ENCODE measurements at regions not wholly inside any gene's neighbourhood (a gene's known extent, or its start where the extent isn't known, plus 50 kb on each side); places are given as distances from the start of the nearest gene placed in this dataset.

DNA sequence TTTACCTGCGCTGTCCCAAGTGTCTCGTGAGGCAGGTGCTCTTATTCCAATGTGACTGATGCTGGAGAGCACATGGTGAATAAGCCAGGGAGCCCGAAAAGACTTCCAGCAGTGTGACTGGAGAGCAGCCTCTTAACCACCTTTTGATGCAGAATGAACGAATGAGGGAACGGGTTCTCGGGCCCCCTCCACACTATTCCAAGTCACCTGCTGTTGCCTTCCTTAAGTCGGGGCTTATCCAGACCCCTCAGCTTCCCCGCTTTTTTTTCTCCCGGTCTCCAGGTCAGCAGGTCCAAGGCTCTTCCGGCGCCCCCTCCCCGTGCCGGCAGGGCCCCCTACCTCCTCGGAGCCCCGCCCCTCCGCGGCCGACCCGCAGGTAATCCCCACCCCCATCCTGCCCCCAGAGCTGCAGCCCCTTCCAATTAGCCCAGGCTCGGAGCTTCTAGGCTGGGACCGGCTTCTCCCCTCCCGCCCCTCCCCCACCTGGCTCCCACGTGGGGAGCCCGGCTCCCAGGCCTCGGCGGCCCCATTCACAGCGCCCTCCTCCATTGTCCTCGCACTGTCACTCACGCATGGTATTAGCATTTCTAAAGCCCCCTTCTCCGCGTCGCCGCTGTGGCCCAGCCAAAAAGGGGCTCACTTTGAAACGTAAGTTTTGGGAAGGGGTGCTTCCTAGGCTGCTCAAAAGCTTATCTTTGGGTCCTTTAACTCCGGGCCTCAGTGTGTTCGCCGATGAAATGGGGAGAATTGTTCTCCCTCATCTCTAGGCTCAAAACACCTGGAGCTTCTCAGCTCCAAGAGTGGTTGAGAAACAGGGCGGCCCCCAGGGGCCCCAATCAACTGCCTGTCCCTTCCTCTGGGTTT, 56.2 kb upstream of the PJA1 start:
- no peak for DNase-seq

DNA sequence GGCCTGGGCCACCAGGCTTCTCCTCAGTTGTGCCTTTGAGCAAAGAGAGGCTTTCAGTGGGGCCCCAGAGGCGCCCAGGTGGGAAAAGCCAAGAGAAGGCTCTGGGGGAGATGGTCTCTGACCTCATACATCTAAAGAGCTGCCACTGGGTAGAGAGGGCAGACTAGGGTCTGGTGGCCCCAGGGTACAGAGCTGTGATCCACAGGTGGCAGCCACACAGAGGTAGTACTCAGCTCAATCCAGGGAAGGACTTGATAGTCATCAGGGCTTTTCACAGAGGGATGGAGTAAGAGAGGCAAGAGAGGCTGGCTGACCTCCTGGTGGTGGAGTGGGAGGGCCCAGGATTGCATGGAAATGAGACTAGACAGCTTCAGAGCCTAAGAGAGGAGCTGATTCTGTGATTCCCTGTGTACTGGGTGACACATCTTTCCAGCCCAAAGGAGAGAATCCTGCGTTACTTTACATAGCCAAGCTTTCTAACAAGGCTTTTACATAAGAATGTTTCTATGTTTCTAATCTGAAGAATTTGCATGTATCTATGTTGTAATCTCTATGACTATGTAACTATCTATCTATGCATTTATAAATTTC, 53.2 kb upstream of the PJA1 start:
- DNase-seq = no peak

DNA sequence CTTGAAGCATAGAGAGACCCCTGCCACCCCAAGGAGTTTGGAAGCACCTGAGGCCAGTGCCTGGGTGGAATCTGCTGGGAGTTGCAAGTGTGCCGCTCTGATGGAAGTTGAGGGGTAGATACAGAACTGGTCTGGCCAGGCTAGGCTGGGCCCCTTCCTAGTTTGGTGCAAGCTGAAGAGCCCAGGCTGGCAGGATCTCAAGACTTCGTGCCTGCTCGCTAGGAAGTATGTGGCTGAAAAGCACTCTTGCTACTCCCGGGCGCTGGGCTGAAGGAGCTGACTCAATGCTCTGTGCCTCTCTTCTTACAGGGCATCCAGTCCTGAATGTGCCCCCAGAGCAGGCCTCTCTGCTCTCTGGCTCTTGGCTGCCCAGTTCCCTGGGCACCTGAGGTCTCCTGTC, 51.7 kb upstream of the PJA1 start:
- DNase-seq = no peak

DNA sequence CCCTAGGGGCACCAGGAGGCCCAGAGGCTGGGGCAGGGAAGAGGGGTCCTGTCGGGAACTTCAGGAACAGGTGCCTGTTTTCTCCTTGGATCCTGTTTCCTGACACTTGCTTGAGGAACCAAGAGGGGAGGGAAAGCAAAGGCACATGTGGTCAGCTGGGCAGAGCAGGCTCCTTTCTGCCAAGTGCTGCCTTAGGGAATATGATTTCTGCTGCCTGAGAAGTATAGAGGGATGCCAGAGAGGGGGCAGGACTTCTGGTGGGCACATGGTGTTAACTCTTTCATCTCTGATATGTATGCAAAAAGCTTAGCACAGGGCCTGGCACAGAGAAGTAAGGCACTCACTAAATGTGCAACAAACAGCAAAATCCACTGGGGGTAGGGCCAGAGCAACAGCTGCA, 51.2 kb upstream of the PJA1 start:
- DNase-seq = no peak

DNA sequence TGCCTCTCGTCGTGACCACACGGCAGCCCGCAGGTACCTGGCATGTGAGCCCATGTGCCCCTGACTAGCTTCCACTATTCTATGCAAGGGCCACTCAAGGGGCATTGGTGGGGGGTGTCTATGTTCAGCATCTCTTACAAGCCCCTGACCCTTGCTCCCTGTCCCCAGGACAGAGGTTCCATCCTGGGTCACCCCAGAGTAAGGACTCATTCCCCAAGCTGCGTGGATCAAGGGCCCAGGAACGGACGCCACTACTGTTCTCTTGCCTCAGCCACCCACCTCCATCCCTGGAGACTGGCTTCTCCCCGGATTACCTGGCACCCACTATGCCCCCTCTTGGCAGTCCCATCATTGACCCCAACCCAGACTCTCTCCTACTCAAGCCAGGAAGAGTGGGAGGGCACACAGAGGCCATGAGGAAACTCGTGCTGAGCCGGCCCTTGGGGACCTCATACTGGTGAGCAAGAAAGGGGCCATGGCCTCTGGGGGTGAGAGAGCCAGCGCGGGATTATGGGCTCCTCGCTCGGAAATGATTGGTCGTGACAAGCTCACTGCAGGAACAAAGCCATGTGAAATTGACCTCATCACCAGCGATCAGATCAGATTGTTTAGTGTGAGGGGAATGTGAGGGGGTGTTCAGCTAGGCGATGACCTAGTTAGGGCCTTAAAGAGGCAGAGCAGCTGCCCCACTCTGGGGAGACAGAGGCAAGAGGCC, 50.1 kb upstream of the PJA1 start:
- DNase-seq = no peak
